ENCODE measurements at regions not wholly inside any gene's neighbourhood (a gene's known extent, or its start where the extent isn't known, plus 50 kb on each side); places are given as distances from the start of the nearest gene placed in this dataset.

DNA sequence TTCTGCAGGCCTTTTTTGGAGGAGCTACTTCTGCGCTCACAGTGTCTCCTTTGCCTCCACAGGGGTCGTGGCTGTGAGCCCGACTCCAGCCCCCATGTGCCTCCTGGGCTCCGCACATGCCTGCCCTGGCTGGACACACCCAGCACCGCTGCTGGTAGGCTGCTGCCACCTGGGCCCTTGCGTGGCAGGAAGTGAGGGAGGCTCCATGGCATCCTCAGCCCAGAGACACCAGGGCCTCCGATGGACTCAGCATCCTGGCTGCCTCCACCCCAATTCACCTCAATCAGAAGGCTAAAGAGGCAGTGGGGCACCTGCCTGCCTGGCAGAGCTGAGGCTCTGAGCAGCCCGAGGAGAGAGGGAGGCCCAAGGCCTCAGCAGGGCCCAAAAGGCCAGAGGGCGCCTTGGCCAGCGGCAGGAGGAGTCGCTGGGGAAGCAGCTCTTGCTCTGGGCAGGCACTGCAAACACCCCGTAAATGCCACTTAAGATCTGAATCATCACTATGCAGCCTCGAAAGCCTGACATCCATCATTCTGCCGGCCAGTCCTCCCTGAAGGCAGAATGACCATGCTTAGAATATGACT lies 68.3 kb upstream of the OTOS start:
- DNase-seq (no peak), ATAC-seq (no peak)
- peaks cover 6% of the 10 kb centered on the region for H3K4me1 Mint-ChIP-seq (ENCODE audit: low read depth)
- peaks cover 2% of the 10 kb centered on the region for H3K9me3 Mint-ChIP-seq
- POLR2A ChIA-PET: no interaction called here
- TF ChIP-seq, protein P1, sequence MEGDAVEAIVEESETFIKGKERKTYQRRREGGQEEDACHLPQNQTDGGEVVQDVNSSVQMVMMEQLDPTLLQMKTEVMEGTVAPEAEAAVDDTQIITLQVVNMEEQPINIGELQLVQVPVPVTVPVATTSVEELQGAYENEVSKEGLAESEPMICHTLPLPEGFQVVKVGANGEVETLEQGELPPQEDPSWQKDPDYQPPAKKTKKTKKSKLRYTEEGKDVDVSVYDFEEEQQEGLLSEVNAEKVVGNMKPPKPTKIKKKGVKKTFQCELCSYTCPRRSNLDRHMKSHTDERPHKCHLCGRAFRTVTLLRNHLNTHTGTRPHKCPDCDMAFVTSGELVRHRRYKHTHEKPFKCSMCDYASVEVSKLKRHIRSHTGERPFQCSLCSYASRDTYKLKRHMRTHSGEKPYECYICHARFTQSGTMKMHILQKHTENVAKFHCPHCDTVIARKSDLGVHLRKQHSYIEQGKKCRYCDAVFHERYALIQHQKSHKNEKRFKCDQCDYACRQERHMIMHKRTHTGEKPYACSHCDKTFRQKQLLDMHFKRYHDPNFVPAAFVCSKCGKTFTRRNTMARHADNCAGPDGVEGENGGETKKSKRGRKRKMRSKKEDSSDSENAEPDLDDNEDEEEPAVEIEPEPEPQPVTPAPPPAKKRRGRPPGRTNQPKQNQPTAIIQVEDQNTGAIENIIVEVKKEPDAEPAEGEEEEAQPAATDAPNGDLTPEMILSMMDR (IDR thresholded peaks at IDR 0.05): no peak
- peaks cover 2% of the 10 kb centered on the region for H3K27me3 Mint-ChIP-seq
- intact Hi-C loops (cut with micrococcal nuclease): no loop called here
- H3K36me3 Mint-ChIP-seq (ENCODE audit: low read depth): no peaks in the 10 kb centered on the region
- H3K4me3 Mint-ChIP-seq: no peak overlapping the region
- CTCF ChIA-PET: no interaction called here
- H3K27ac Mint-ChIP-seq: no peak overlapping the region

DNA sequence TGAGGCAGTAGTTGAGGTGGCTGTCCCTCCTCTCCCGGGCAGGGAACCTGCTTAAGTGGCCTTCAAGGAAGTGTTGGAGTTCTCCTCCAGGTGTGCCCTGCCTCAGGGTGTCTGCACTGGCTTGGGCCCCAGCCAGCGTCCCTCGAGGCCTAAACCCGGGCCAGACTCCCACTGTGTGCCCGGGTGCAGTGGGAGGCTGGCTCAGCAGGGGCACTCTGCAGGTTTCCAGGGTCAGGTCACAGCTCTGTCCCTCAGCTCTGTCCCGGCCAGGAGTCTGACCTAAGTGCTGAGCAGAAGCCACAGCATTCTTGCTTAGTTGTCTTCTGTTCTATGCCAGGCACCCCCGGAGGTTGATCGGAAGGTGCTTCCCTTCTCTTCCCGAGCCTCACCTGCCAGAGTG lies 69.0 kb upstream of the OTOS start:
- H3K9me3 Mint-ChIP-seq: peaks cover 2% of the 10 kb centered on the region
- H3K36me3 Mint-ChIP-seq (ENCODE audit: low read depth): no peaks in the 10 kb centered on the region
- H3K4me1 Mint-ChIP-seq (ENCODE audit: low read depth): peaks cover 6% of the 10 kb centered on the region
- H3K27me3 Mint-ChIP-seq: no peaks in the 10 kb centered on the region
- ChIA-PET POLR2A (no interaction called here), CTCF (no interaction called here)
- TF ChIP-seq, protein P1 (IDR thresholded peaks at IDR 0.05): no peak
- intact Hi-C loops (cut with micrococcal nuclease): no loop called here
- ATAC-seq (no peak), DNase-seq (no peak)
- H3K27ac Mint-ChIP-seq: no peak overlapping the region
- no peak overlapping the region for H3K4me3 Mint-ChIP-seq

DNA sequence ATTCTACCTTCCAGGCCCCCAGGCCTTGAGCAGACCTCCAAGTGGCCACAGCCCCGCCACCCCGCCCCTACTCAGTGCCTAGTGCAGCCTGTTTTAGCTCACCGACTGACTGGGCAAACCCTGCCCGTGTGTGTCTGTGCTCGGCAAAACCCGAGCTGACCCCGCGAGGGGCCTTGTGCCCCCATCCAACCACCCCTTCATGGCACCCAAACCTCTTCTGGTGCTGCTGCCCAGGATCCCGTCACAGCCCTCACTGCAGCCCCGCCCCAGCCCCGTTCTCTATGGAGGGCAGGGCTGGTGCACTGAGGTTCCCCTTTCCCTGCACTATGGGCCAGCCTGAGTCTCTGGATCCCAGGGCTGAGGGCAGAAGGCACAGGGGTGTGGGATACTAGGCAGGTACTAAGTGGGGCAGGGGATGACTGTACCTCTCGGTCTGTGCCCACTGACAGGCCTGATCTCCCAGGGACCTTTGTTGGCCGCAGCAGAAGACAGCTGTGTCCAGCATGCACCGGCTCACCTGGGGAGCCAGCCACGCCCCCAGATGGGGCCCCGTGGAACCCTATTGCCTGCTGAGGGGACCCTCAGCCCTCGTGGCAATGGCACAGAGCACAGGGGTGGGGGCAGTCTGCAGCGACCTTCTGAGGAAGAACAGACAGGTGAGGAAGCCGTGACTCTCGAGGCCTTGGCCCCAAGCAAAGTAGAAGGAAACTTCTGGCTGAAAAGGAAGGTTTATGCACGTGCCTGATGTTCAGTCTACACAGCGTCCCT lies 69.9 kb upstream of the OTOS start:
- POLR2A ChIA-PET: no interaction called here
- intact Hi-C loops (cut with micrococcal nuclease): no loop called here
- TF ChIP-seq, protein P1 (IDR thresholded peaks at IDR 0.05): no peak
- no peak overlapping the region for H3K4me3 Mint-ChIP-seq
- no peaks in the 10 kb centered on the region for H3K36me3 Mint-ChIP-seq (ENCODE audit: low read depth)
- no peak overlapping the region for H3K27ac Mint-ChIP-seq
- DNase-seq (no peak), ATAC-seq (no peak)
- peaks cover 2% of the 10 kb centered on the region for H3K9me3 Mint-ChIP-seq
- H3K4me1 Mint-ChIP-seq (ENCODE audit: low read depth): peaks cover 2% of the 10 kb centered on the region
- CTCF ChIA-PET: no interaction called here
- H3K27me3 Mint-ChIP-seq: no peaks in the 10 kb centered on the region

DNA sequence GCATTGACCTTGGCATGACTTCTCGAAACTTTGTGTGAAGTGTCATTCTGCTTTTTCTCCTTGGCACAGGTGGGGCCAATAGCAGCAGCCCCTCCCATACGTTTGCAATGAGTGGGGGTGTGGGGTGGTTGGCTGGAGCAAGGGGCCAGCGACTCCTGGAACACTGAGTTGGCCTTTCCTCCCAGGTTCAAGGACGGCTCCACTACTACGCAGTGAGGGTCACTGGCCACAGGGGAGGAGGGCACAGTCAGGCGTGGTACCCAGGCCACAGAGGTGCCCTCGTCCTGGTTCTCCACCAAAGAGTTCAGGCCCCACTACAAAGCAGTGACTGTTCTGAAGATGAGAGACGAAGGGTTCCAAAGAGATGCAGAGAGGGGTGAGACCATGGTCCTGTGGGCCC lies 70.6 kb upstream of the OTOS start:
- H3K36me3 Mint-ChIP-seq (ENCODE audit: low read depth): no peaks in the 10 kb centered on the region
- CTCF ChIA-PET: no interaction called here
- TF ChIP-seq, protein P1 (IDR thresholded peaks at IDR 0.05): no peak
- H3K4me3 Mint-ChIP-seq: no peak overlapping the region
- H3K27me3 Mint-ChIP-seq: no peaks in the 10 kb centered on the region
- ATAC-seq (no peak), DNase-seq (no peak)
- H3K9me3 Mint-ChIP-seq: peaks cover 2% of the 10 kb centered on the region
- H3K4me1 Mint-ChIP-seq (ENCODE audit: low read depth): no peaks in the 10 kb centered on the region
- POLR2A ChIA-PET: no interaction called here
- no peak overlapping the region for H3K27ac Mint-ChIP-seq
- intact Hi-C loops (cut with micrococcal nuclease): no loop called here

DNA sequence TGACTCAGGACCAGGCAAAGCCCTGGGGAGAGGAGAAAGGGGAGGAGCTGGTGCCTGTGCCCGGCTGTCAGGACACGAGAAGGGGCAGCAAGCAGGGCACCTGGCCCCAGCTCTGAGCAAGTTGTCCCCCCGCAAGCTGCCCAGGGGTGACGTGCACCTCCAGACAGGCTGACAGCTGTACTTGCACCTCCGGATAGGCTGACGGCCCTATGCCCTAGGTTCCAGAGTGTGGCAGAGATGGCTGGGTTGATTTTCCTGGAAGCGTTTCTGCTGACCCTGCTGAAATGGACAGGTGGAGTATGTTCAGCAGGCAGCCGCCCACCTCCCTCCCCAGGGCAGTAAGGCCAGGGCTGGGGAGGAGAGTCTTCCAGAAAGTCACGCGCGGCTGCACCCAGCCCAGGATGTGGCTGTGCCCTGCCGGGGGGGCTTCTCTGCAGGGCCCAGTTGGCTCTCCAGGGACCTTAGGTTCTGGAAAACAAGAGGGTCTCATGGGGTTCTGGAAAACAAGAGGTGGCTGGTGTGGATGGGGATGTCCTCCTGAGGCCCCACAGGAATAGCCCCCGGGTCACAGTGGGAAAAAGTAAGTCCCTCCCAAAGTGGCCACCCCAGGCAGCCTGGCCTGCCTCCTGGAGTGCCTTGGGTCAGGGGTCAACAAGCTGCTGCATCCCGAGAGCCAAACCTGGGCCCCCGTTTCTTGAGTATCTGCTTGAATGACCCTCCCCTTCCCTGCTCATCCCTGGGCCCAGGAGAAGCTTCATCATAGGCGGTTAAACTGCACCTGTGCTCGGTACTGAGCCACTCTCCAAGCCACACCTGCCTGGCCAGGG lies 71.4 kb upstream of the OTOS start:
- intact Hi-C loops (cut with micrococcal nuclease): no loop called here
- ATAC-seq (no peak), DNase-seq (no peak)
- CTCF ChIA-PET: interaction anchor here (1.0 kb wide), 1 partner anchor 20 kb away, joined by 3 read pairs; no protein-coding TSS in a partner anchor
- H3K4me1 Mint-ChIP-seq (ENCODE audit: low read depth): no peaks in the 10 kb centered on the region
- H3K9me3 Mint-ChIP-seq: no peaks in the 10 kb centered on the region
- H3K4me3 Mint-ChIP-seq: no peak overlapping the region
- POLR2A ChIA-PET: interaction anchor here (0.9 kb wide), 1 partner anchor 12 kb away, joined by 3 read pairs; no protein-coding TSS in a partner anchor
- no peaks in the 10 kb centered on the region for H3K36me3 Mint-ChIP-seq (ENCODE audit: low read depth)
- H3K27ac Mint-ChIP-seq: no peak overlapping the region
- TF ChIP-seq, protein P1 (IDR thresholded peaks at IDR 0.05): no peak
- no peaks in the 10 kb centered on the region for H3K27me3 Mint-ChIP-seq

Data from activated CD8-positive, alpha-beta T cell treated with anti-CD3 and anti-CD28 coated beads for 36 hours (primary cell).